Stimulated activated CD8-positive, alpha-beta memory T cell treated with anti-CD3 and anti-CD28 coated beads, Interleukin-4, amount 100 ng/mL, for 24 hours (primary cell): ENCODE measurements at regions not wholly inside any gene's neighbourhood (a gene's known extent, or its start where the extent isn't known, plus 50 kb on each side); places are given as distances from the start of the nearest gene placed in this dataset.

Experiments used
- DNase-seq: peaks from one replicate; pipeline ENCODE4 v3.0.0-alpha.2; 2020; ENCODE audit warnings: low read depth

GRCh38 chr12:39240587-39240986, 202.3 kb downstream of the KIF21A start:
- DNase-seq = no peak

GRCh38 chr12:39239490-39240486, 203.1 kb downstream of the KIF21A start:
- DNase-seq = no peak

- no peak for DNase-seq
These were observed 205.9 kb downstream of the KIF21A start for GRCh38 chr12:39237004-39237403.

- no peak for DNase-seq
These were observed 206.7 kb downstream of the KIF21A start for GRCh38 chr12:39235990-39236767.

GRCh38 chr12:39230086-39230485, 212.8 kb downstream of the KIF21A start:
- no peak for DNase-seq

- no peak for DNase-seq
These were observed 215.7 kb downstream of the KIF21A start for GRCh38 chr12:39227218-39227617.

GRCh38 chr12:39224971-39225370, 217.9 kb downstream of the KIF21A start:
- DNase-seq = no peak

- no peak for DNase-seq
These were observed 237.0 kb downstream of the KIF21A start for GRCh38 chr12:39205969-39206368.

GRCh38 chr12:39199351-39199750, 243.6 kb downstream of the KIF21A start:
- no peak for DNase-seq

- no peak for DNase-seq
These were observed 254.2 kb downstream of the KIF21A start for GRCh38 chr12:39188689-39189088.

GRCh38 chr12:39186744-39187143, 256.2 kb downstream of the KIF21A start:
- no peak for DNase-seq

GRCh38 chr12:39178837-39179236, 264.1 kb downstream of the KIF21A start:
- no peak for DNase-seq

GRCh38 chr12:39176356-39176755, 266.6 kb downstream of the KIF21A start:
- DNase-seq = no peak

GRCh38 chr12:39173726-39174125, 268.3 kb upstream of the CPNE8 start:
- DNase-seq = no peak

- DNase-seq = no peak
These were observed 259.9 kb upstream of the CPNE8 start for GRCh38 chr12:39165338-39165737.

GRCh38 chr12:39161465-39162085, 256.2 kb upstream of the CPNE8 start:
- no peak for DNase-seq

GRCh38 chr12:39157696-39158342, 252.4 kb upstream of the CPNE8 start:
- DNase-seq = no peak

- DNase-seq = peak; percentile 5
These were observed 240.0 kb upstream of the CPNE8 start for GRCh38 chr12:39145175-39145999.

GRCh38 chr12:39144613-39145061, 239.2 kb upstream of the CPNE8 start:
- DNase-seq = no peak

GRCh38 chr12:39138268-39138667, 232.9 kb upstream of the CPNE8 start:
- DNase-seq = no peak

- DNase-seq = no peak
These were observed 222.0 kb upstream of the CPNE8 start for GRCh38 chr12:39127401-39127800.
